ENCODE measurements at regions not wholly inside any gene's neighbourhood (a gene's known extent, or its start where the extent isn't known, plus 50 kb on each side); places are given as distances from the start of the nearest gene placed in this dataset.

GRCh38 chr1:79791488-79792218 lies 785.1 kb upstream of the ADGRL4 start:
- H3K4me3 ChIP-seq (ENCODE audit: low read length), result no peak overlapping the region
- H3K79me2 ChIP-seq (replicated peaks; ENCODE audit: insufficient read depth, low read length), result no peaks in the 10 kb centered on the region
- no peaks in the 10 kb centered on the region for H3F3A ChIP-seq (ENCODE audit: insufficient read depth, low read length, poor library complexity, severe bottlenecking)
- H2AFZ ChIP-seq (ENCODE audit: low read depth, low read length), result no peak overlapping the region
- no peaks in the 10 kb centered on the region for H4K20me1 ChIP-seq (ENCODE audit: insufficient read depth)
- H3K36me3 ChIP-seq (ENCODE audit: insufficient read depth, low read length), result no peaks in the 10 kb centered on the region
- no peak overlapping the region for H3K27ac ChIP-seq (ENCODE audit: low read length)
- H3K9me3 ChIP-seq (ENCODE audit: low read length), result no peaks in the 10 kb centered on the region
- no peak overlapping the region for H3K9ac ChIP-seq (ENCODE audit: low read length)
- no peak overlapping the region for H3K4me2 ChIP-seq (ENCODE audit: low read length)
- no peaks in the 10 kb centered on the region for H3K9me2 ChIP-seq (ENCODE audit: insufficient read depth, low read length)
- H3K27me3 ChIP-seq (ENCODE audit: insufficient read depth, low read depth, low read length), result no peaks in the 10 kb centered on the region
- no peak for TF ChIP-seq REST (IDR thresholded peaks at IDR 0.05; ENCODE audit: borderline replicate concordance)

GRCh38 chr1:79790950-79791349 lies 784.4 kb upstream of the ADGRL4 start:
- Histone ChIP-seq H3K79me2 (replicated peaks; ENCODE audit: insufficient read depth, low read length) (no peaks in the 10 kb centered on the region), H3F3A (ENCODE audit: insufficient read depth, low read length, poor library complexity, severe bottlenecking) (no peaks in the 10 kb centered on the region), H3K27me3 (ENCODE audit: insufficient read depth, low read depth, low read length) (no peaks in the 10 kb centered on the region), H3K9me3 (ENCODE audit: low read length) (no peaks in the 10 kb centered on the region), H4K20me1 (ENCODE audit: insufficient read depth) (no peaks in the 10 kb centered on the region), H2AFZ (ENCODE audit: low read depth, low read length) (no peak overlapping the region), H3K4me2 (ENCODE audit: low read length) (no peak overlapping the region), H3K9me2 (ENCODE audit: insufficient read depth, low read length) (no peaks in the 10 kb centered on the region), H3K4me3 (ENCODE audit: low read length) (no peak overlapping the region), H3K36me3 (ENCODE audit: insufficient read depth, low read length) (no peaks in the 10 kb centered on the region), H3K9ac (ENCODE audit: low read length) (no peak overlapping the region), H3K27ac (ENCODE audit: low read length) (no peak overlapping the region)
- TF ChIP-seq EZH2 (IDR thresholded peaks at IDR 0.05; ENCODE audit: borderline replicate concordance, insufficient read depth, low read length, poor library complexity, severe bottlenecking) (no peak), SMC3 (conservative IDR thresholded peaks at IDR 0.05; ENCODE audit: poor library complexity) (no peak), RAD21 (conservative IDR thresholded peaks at IDR 0.05) (no peak), EP300 (conservative IDR thresholded peaks at IDR 0.05; ENCODE audit: poor library complexity, severe bottlenecking) (no peak), POLR2AphosphoS5 (IDR thresholded peaks at IDR 0.05) (no peak), REST (IDR thresholded peaks at IDR 0.05; ENCODE audit: borderline replicate concordance) (no peak), CTCF (IDR thresholded peaks at IDR 0.05; ENCODE audit: poor library complexity, severe bottlenecking) (no peak), TAF1 (IDR thresholded peaks at IDR 0.05; ENCODE audit: low read depth) (no peak), MXI1 (conservative IDR thresholded peaks at IDR 0.05; ENCODE audit: poor library complexity, severe bottlenecking) (no peak)

All from neural cell (in vitro differentiated cells).